ENCODE measurements at regions not wholly inside any gene's neighbourhood (a gene's known extent, or its start where the extent isn't known, plus 50 kb on each side); places are given as distances from the start of the nearest gene placed in this dataset.

GRCh38 chr21:15531986-15532385 is 197.8 kb upstream of the USP25 start:
- Histone ChIP-seq H3K4me1 (ENCODE audit: insufficient read depth, low read length, poor library complexity, severe bottlenecking) (peaks cover 37% of the 10 kb centered on the region), H3F3A (ENCODE audit: low read depth) (peaks cover 12% of the 10 kb centered on the region), H4K20me1 (ENCODE audit: insufficient read depth, low read length, poor library complexity, severe bottlenecking) (no peaks in the 10 kb centered on the region), H3K9ac (ENCODE audit: low read depth, low read length, poor library complexity, severe bottlenecking) (no peak overlapping the region), H3K27me3 (ENCODE audit: insufficient read depth, low read length, poor library complexity, severe bottlenecking) (no peaks in the 10 kb centered on the region), H2AFZ (ENCODE audit: low read length) (no peak overlapping the region), H3K36me3 (ENCODE audit: insufficient read depth, low read length) (no peaks in the 10 kb centered on the region), H3K4me3 (ENCODE audit: low read length, poor library complexity, severe bottlenecking) (no peak overlapping the region), H3K9me3 (ENCODE audit: insufficient read depth, low read depth, low read length) (no peaks in the 10 kb centered on the region; the same call in 1 of the 2 replicates), H3K9me2 (replicated peaks; ENCODE audit: low read depth, low read length) (no peaks in the 10 kb centered on the region), H3K79me2 (ENCODE audit: insufficient read depth, low read length) (no peaks in the 10 kb centered on the region), H3K4me2 (ENCODE audit: low read depth, low read length, poor library complexity, severe bottlenecking) (no peak overlapping the region)
- TF ChIP-seq EZH2phosphoT487 (IDR thresholded peaks at IDR 0.05; ENCODE audit: borderline replicate concordance) (no peak), CTCF (conservative IDR thresholded peaks at IDR 0.05; ENCODE audit: low read length) (no peak)

- Histone ChIP-seq H3K4me1 (ENCODE audit: insufficient read depth, low read length, poor library complexity, severe bottlenecking) (peaks cover 29% of the 10 kb centered on the region), H3K4me2 (ENCODE audit: low read depth, low read length, poor library complexity, severe bottlenecking) (peak overlapping the region; percentile 67), H3K9me3 (ENCODE audit: insufficient read depth, low read depth, low read length) (no peaks in the 10 kb centered on the region; the same call in 1 of the 2 replicates), H3K36me3 (ENCODE audit: insufficient read depth, low read length) (no peaks in the 10 kb centered on the region), H3K4me3 (ENCODE audit: low read length, poor library complexity, severe bottlenecking) (no peak overlapping the region), H3K79me2 (ENCODE audit: insufficient read depth, low read length) (no peaks in the 10 kb centered on the region), H3K9me2 (replicated peaks; ENCODE audit: low read depth, low read length) (no peaks in the 10 kb centered on the region), H2AFZ (ENCODE audit: low read length) (no peak overlapping the region; the same call in 1 of the 2 replicates), H4K20me1 (ENCODE audit: insufficient read depth, low read length, poor library complexity, severe bottlenecking) (no peaks in the 10 kb centered on the region), H3F3A (ENCODE audit: low read depth) (peaks cover 12% of the 10 kb centered on the region), H3K27me3 (ENCODE audit: insufficient read depth, low read length, poor library complexity, severe bottlenecking) (no peaks in the 10 kb centered on the region), H3K9ac (ENCODE audit: low read depth, low read length, poor library complexity, severe bottlenecking) (peak overlapping the region; percentile 40)
- TF ChIP-seq CTCF (conservative IDR thresholded peaks at IDR 0.05; ENCODE audit: low read length), result no peak
- TF ChIP-seq EZH2phosphoT487 (IDR thresholded peaks at IDR 0.05; ENCODE audit: borderline replicate concordance), result no peak
These were observed 196.2 kb upstream of the USP25 start for GRCh38 chr21:15533618-15534017.

- peaks cover 38% of the 10 kb centered on the region for H3K4me1 ChIP-seq (ENCODE audit: insufficient read depth, low read length, poor library complexity, severe bottlenecking)
- peak overlapping the region; percentile 67 for H3K4me2 ChIP-seq (ENCODE audit: low read depth, low read length, poor library complexity, severe bottlenecking)
- H3K27me3 ChIP-seq (ENCODE audit: insufficient read depth, low read length, poor library complexity, severe bottlenecking), result no peaks in the 10 kb centered on the region
- H4K20me1 ChIP-seq (ENCODE audit: insufficient read depth, low read length, poor library complexity, severe bottlenecking), result no peaks in the 10 kb centered on the region
- H3K36me3 ChIP-seq (ENCODE audit: insufficient read depth, low read length), result no peaks in the 10 kb centered on the region
- H2AFZ ChIP-seq (ENCODE audit: low read length), result peak overlapping the region; percentile 78
- TF ChIP-seq CTCF (conservative IDR thresholded peaks at IDR 0.05; ENCODE audit: low read length), result peak; percentile 59
- TF ChIP-seq EZH2phosphoT487 (IDR thresholded peaks at IDR 0.05; ENCODE audit: borderline replicate concordance), result no peak
- peak overlapping the region; percentile 59 for H3K4me3 ChIP-seq (ENCODE audit: low read length, poor library complexity, severe bottlenecking)
- peaks cover 12% of the 10 kb centered on the region for H3F3A ChIP-seq (ENCODE audit: low read depth)
- no peaks in the 10 kb centered on the region for H3K9me2 ChIP-seq (replicated peaks; ENCODE audit: low read depth, low read length)
- H3K9ac ChIP-seq (ENCODE audit: low read depth, low read length, poor library complexity, severe bottlenecking), result peak overlapping the region; percentile 60
- no peaks in the 10 kb centered on the region; the same call in 1 of the 2 replicates for H3K9me3 ChIP-seq (ENCODE audit: insufficient read depth, low read depth, low read length)
- no peaks in the 10 kb centered on the region for H3K79me2 ChIP-seq (ENCODE audit: insufficient read depth, low read length)
These were observed 195.3 kb upstream of the USP25 start for GRCh38 chr21:15534450-15534886.
